ENCODE measurements at regions not wholly inside any gene's neighbourhood (a gene's known extent, or its start where the extent isn't known, plus 50 kb on each side); places are given as distances from the start of the nearest gene placed in this dataset.

- FAIRE-seq (no peak), DNase-seq (ENCODE audit: insufficient read length, low spot score) (no peak)
- TF ChIP-seq SPI1 (IDR thresholded peaks at IDR 0.05; ENCODE audit: low read depth, low read length): no peak
- no peak for TF ChIP-seq PAX5 (IDR thresholded peaks at IDR 0.05; ENCODE audit: insufficient read depth, low read length, severe bottlenecking)
- TF ChIP-seq POU2F2 (IDR thresholded peaks at IDR 0.05; ENCODE audit: low read depth, low read length): no peak
- TF ChIP-seq POLR2A (IDR thresholded peaks at IDR 0.05; ENCODE audit: low read depth, low read length): no peak
- no peak for TF ChIP-seq TAF1 (IDR thresholded peaks at IDR 0.05; ENCODE audit: low read depth, low read length)
- TF ChIP-seq POLR2AphosphoS5 (IDR thresholded peaks at IDR 0.05; ENCODE audit: low read depth, low read length): no peak
Observed at GRCh38 chr1:47677241-47677940, 239.5 kb downstream of the FOXD2 start.

- TF ChIP-seq POU2F2 (IDR thresholded peaks at IDR 0.05; ENCODE audit: low read depth, low read length): no peak
- TF ChIP-seq POLR2AphosphoS5 (IDR thresholded peaks at IDR 0.05; ENCODE audit: low read depth, low read length): no peak
- no peak for TF ChIP-seq PAX5 (IDR thresholded peaks at IDR 0.05; ENCODE audit: insufficient read depth, low read length, severe bottlenecking)
- TF ChIP-seq TAF1 (IDR thresholded peaks at IDR 0.05; ENCODE audit: low read depth, low read length): no peak
- no peak for TF ChIP-seq SPI1 (IDR thresholded peaks at IDR 0.05; ENCODE audit: low read depth, low read length)
- no peak for TF ChIP-seq POLR2A (IDR thresholded peaks at IDR 0.05; ENCODE audit: low read depth, low read length)
- no peak for DNase-seq (ENCODE audit: insufficient read length, low spot score)
- FAIRE-seq: no peak
Observed at GRCh38 chr1:47678464-47678980, 240.7 kb downstream of the FOXD2 start.

- TF ChIP-seq POLR2A (IDR thresholded peaks at IDR 0.05; ENCODE audit: low read depth, low read length): no peak
- no peak for TF ChIP-seq POLR2AphosphoS5 (IDR thresholded peaks at IDR 0.05; ENCODE audit: low read depth, low read length)
- TF ChIP-seq POU2F2 (IDR thresholded peaks at IDR 0.05; ENCODE audit: low read depth, low read length): no peak
- TF ChIP-seq PAX5 (IDR thresholded peaks at IDR 0.05; ENCODE audit: insufficient read depth, low read length, severe bottlenecking): no peak
- TF ChIP-seq SPI1 (IDR thresholded peaks at IDR 0.05; ENCODE audit: low read depth, low read length): no peak
- no peak for TF ChIP-seq TAF1 (IDR thresholded peaks at IDR 0.05; ENCODE audit: low read depth, low read length)
- FAIRE-seq: no peak
Observed at GRCh38 chr1:47679301-47679791, 241.5 kb downstream of the FOXD2 start.

GRCh38 chr1:47679826-47680225 lies 242.0 kb downstream of the FOXD2 start:
- FAIRE-seq: no peak
- no peak for TF ChIP-seq PAX5 (IDR thresholded peaks at IDR 0.05; ENCODE audit: insufficient read depth, low read length, severe bottlenecking)

More at GRCh38 chr1:47679301-47679791, 241.5 kb downstream of the FOXD2 start:
- no peak for DNase-seq (ENCODE audit: insufficient read length, low spot score)

GRCh38 chr1:47680815-47681475 lies 243.1 kb downstream of the FOXD2 start:
- FAIRE-seq: no peak
- DNase-seq (ENCODE audit: insufficient read length, low spot score): no peak
- TF ChIP-seq PAX5 (IDR thresholded peaks at IDR 0.05; ENCODE audit: insufficient read depth, low read length, severe bottlenecking): no peak

More at GRCh38 chr1:47679826-47680225, 242.0 kb downstream of the FOXD2 start:
- DNase-seq (ENCODE audit: insufficient read length, low spot score): no peak

- DNase-seq (ENCODE audit: insufficient read length, low spot score) (no peak), FAIRE-seq (no peak)
- TF ChIP-seq PAX5 (IDR thresholded peaks at IDR 0.05; ENCODE audit: insufficient read depth, low read length, severe bottlenecking) (no peak), POU2F2 (IDR thresholded peaks at IDR 0.05; ENCODE audit: low read depth, low read length) (no peak), TAF1 (IDR thresholded peaks at IDR 0.05; ENCODE audit: low read depth, low read length) (no peak), POLR2A (IDR thresholded peaks at IDR 0.05; ENCODE audit: low read depth, low read length) (no peak), POLR2AphosphoS5 (IDR thresholded peaks at IDR 0.05; ENCODE audit: low read depth, low read length) (no peak), SPI1 (IDR thresholded peaks at IDR 0.05; ENCODE audit: low read depth, low read length) (no peak)
Observed at GRCh38 chr1:47681735-47682134, 243.9 kb downstream of the FOXD2 start.

GRCh38 chr1:47682198-47682597 lies 244.4 kb downstream of the FOXD2 start:
- FAIRE-seq (no peak), DNase-seq (ENCODE audit: insufficient read length, low spot score) (no peak)
- TF ChIP-seq POLR2A (IDR thresholded peaks at IDR 0.05; ENCODE audit: low read depth, low read length) (no peak), TAF1 (IDR thresholded peaks at IDR 0.05; ENCODE audit: low read depth, low read length) (no peak), SPI1 (IDR thresholded peaks at IDR 0.05; ENCODE audit: low read depth, low read length) (no peak), POLR2AphosphoS5 (IDR thresholded peaks at IDR 0.05; ENCODE audit: low read depth, low read length) (no peak), POU2F2 (IDR thresholded peaks at IDR 0.05; ENCODE audit: low read depth, low read length) (no peak), PAX5 (IDR thresholded peaks at IDR 0.05; ENCODE audit: insufficient read depth, low read length, severe bottlenecking) (no peak)

GRCh38 chr1:47682786-47683350 lies 245.0 kb downstream of the FOXD2 start:
- no peak for TF ChIP-seq TAF1 (IDR thresholded peaks at IDR 0.05; ENCODE audit: low read depth, low read length)
- TF ChIP-seq POLR2A (IDR thresholded peaks at IDR 0.05; ENCODE audit: low read depth, low read length): no peak
- FAIRE-seq (no peak), DNase-seq (ENCODE audit: insufficient read length, low spot score) (no peak)

- no peak for FAIRE-seq
- TF ChIP-seq POLR2A (IDR thresholded peaks at IDR 0.05; ENCODE audit: low read depth, low read length) (no peak), POU2F2 (IDR thresholded peaks at IDR 0.05; ENCODE audit: low read depth, low read length) (no peak), TAF1 (IDR thresholded peaks at IDR 0.05; ENCODE audit: low read depth, low read length) (no peak), PAX5 (IDR thresholded peaks at IDR 0.05; ENCODE audit: insufficient read depth, low read length, severe bottlenecking) (no peak), POLR2AphosphoS5 (IDR thresholded peaks at IDR 0.05; ENCODE audit: low read depth, low read length) (no peak), SPI1 (IDR thresholded peaks at IDR 0.05; ENCODE audit: low read depth, low read length) (no peak)
Observed at GRCh38 chr1:47683401-47683800, 245.6 kb downstream of the FOXD2 start.

More at GRCh38 chr1:47683401-47683800, 245.6 kb downstream of the FOXD2 start:
- no peak for DNase-seq (ENCODE audit: insufficient read length, low spot score)

Measured in GM12891 (cell line).